ENCODE measurements at regions not wholly inside any gene's neighbourhood (a gene's known extent, or its start where the extent isn't known, plus 50 kb on each side); places are given as distances from the start of the nearest gene placed in this dataset.
A peak's percentile ranks its signal among the peaks of the same experiment; 100 is the strongest.
"Not testable (repeated sequence)": the region's sequence is repeated elsewhere in the genome, so short reads cannot be mapped to it uniquely, and the experiment has no call there.

- no peak for ATAC-seq (ENCODE audit: poor library complexity)
- intact Hi-C loops (cut with DNase I): no loop called here
- no peak for DNase-seq
Measured at GRCh38 chr7:56474271-56474670, 358.1 kb upstream of the NUPR2 start.

GRCh38 chr7:56471811-56472210 is 355.6 kb upstream of the NUPR2 start:
- ATAC-seq (ENCODE audit: poor library complexity): no peak
- DNase-seq: no peak
- intact Hi-C loops (cut with DNase I): no loop called here

- intact Hi-C loops (cut with DNase I); ATAC-seq (ENCODE audit: poor library complexity); DNase-seq: not testable (repeated sequence)
Measured at GRCh38 chr7:56466607-56467525, 350.6 kb upstream of the NUPR2 start.

GRCh38 chr7:56449762-56450161 is 333.5 kb upstream of the NUPR2 start:
- DNase-seq: no peak
- intact Hi-C loops (cut with DNase I): no loop called here
- ATAC-seq (ENCODE audit: poor library complexity): no peak

GRCh38 chr7:56447864-56448693 is 331.9 kb upstream of the NUPR2 start:
- DNase-seq: peak; percentile 47
- intact Hi-C loops (cut with DNase I): no loop called here
- no peak for ATAC-seq (ENCODE audit: poor library complexity)

DNA sequence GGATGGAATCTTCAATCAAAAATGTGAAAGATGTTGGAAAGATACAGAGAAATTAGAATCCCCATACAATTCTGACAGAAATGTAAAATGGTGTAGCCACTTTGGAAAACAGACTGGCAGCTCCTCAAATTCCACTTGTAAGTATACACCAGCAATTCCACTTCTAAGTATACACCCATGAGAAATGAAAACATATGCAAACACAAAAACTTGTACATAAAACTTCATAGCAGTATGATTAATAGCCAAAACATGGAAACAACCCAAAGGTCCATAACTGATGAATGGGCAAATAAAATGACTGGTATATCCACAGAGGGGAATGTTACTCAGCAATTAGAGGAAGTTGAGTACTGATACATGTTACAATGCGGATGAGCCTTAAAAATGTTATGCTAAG is 304.3 kb upstream of the NUPR2 start:
- DNase-seq; ATAC-seq (ENCODE audit: poor library complexity); intact Hi-C loops (cut with DNase I): not testable (repeated sequence)

DNA sequence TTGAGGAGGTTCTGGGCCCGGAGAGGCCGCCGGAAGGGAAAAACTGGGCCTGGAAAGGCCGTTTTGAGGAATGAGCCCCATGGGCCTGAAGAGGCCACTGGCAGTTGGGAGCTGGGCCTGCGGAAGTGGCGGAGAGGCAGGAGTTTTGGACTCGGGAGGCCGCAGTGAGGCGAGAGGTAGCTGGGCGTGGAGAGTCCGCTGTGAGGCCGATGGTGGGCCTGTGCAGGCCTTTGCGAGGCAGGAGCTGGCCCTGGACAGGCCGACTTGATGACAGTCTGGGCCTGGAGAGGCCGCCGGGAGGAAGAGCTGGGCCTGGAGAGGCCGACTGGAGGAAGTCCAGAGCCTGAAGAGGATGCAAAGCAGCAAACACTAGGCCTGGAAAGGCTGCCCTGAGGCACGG is 259.0 kb upstream of the NUPR2 start:
- no peak for DNase-seq
- ATAC-seq (ENCODE audit: poor library complexity): no peak
- intact Hi-C loops (cut with DNase I): no loop called here

GRCh38 chr7:56374666-56375065 is 258.4 kb upstream of the NUPR2 start:
- ATAC-seq (ENCODE audit: poor library complexity); intact Hi-C loops (cut with DNase I): not testable (repeated sequence)

GRCh38 chr7:56373314-56373713 is 257.1 kb upstream of the NUPR2 start:
- DNase-seq: peak; percentile 96
- ATAC-seq (ENCODE audit: poor library complexity); intact Hi-C loops (cut with DNase I): not testable (repeated sequence)

More at GRCh38 chr7:56374666-56375065, 258.4 kb upstream of the NUPR2 start:
- DNase-seq: not testable (repeated sequence)

DNA sequence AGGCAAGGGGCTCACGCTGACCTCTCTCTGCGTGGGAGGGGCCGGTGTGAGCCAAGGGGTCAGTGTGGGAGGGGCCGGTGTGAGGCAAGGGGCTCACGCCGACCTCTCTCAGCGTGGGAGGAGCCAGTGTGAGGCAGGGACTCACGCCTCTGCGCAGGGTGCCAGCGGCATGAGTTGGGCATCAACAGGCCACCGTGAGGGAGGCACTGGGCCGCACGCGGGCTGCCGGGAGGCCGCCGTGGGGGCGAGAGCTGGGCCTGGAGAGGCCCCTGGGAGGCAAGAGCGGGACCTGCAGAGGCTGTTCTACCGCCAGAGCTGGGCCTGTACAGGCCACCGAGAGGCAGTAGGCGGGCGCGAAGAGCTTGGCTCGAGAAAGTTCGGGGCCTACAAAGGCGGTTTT is 255.6 kb upstream of the NUPR2 start:
- intact Hi-C loops (cut with DNase I); DNase-seq; ATAC-seq (ENCODE audit: poor library complexity): not testable (repeated sequence)

- ATAC-seq (ENCODE audit: poor library complexity); DNase-seq; intact Hi-C loops (cut with DNase I): not testable (repeated sequence)
Measured at GRCh38 chr7:56370208-56370872, 254.1 kb upstream of the NUPR2 start.

GRCh38 chr7:56367914-56368313 is 251.7 kb upstream of the NUPR2 start:
- ATAC-seq (ENCODE audit: poor library complexity); DNase-seq; intact Hi-C loops (cut with DNase I): not testable (repeated sequence)

DNA sequence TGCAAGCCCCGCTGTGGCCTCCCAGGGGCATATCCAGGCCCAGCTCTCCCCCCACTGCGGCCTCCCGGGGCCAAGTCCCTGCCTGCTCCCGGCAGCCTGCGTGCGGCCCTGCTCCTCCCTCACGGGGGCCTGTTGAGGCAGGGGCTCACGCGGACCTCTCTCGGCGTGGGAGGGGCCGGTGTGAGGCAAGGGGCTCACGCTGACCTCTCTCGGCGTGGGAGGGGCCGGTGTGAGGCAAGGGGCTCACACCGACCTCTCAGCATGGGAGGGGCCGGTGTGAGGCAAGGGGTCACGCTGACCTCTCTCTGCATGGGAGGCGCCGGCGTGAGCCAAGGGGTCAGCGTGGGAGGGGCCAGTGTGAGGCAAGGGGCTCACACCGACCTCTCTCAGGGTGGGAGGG is 251.2 kb upstream of the NUPR2 start:
- ATAC-seq (ENCODE audit: poor library complexity); intact Hi-C loops (cut with DNase I): not testable (repeated sequence)
- peak; percentile 52 for DNase-seq

DNA sequence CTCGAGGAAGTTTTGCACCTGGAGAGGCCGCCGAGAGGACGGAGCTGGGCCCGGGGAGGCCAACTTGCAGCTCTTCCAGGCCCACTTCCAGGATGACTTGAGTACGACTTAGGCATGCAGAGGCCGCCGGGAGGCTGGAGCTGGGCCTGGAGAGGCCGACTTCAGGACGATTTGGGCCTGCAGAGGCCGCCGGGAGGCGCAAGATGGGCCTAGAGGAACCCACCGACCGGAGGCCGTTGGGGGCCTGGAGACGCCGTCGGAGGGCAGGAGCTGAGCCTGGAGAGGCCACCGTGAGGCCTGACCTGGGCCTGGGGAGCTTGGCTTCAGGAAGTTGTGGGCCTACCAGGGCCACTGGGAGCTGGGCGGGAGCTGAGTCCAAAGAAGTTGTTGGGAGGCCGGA is 250.5 kb upstream of the NUPR2 start:
- ATAC-seq (ENCODE audit: poor library complexity); DNase-seq; intact Hi-C loops (cut with DNase I): not testable (repeated sequence)

- ATAC-seq (ENCODE audit: poor library complexity); DNase-seq; intact Hi-C loops (cut with DNase I): not testable (repeated sequence)
Measured at GRCh38 chr7:56352576-56352975, 236.4 kb upstream of the NUPR2 start.

DNA sequence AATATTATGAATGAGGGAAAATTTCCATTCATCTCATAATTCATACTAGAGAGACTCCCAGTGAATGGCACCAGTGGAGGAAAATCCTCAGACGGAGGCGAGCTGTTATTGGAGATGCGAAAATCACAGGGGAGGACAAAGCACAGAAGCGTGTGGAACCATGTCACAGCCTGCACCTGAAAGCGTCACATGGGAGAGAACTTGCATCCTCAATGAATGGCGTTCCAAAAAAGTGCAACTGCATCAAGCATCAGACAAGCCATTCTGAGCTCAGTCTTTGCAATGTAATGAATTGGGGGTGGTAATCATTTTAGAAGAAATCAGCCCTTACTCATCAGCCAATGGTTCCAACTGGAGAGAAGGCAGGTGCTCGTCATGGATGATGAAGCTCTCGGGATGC is 235.0 kb upstream of the NUPR2 start:
- intact Hi-C loops (cut with DNase I); DNase-seq; ATAC-seq (ENCODE audit: poor library complexity): not testable (repeated sequence)

DNA sequence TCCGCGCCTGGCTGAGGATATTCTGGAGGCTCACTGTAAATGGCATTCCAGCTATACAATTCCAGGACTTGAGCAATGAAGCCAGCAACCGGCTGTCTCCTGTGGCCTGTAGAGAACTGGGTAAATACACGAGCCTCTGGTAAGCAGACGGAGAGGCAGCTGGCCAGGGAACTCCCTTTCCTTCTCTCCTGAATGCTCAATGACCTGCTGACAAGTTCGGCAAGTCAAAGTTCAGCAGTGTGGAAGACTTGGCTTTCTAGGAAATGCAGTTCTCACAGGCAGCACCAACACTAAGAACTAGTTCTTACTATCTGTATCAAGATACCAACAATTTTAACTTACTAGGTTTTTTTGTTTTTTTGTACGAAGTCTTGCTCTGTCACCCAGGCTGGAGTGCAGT is 232.1 kb upstream of the NUPR2 start:
- ATAC-seq (ENCODE audit: poor library complexity); DNase-seq; intact Hi-C loops (cut with DNase I): not testable (repeated sequence)

DNA sequence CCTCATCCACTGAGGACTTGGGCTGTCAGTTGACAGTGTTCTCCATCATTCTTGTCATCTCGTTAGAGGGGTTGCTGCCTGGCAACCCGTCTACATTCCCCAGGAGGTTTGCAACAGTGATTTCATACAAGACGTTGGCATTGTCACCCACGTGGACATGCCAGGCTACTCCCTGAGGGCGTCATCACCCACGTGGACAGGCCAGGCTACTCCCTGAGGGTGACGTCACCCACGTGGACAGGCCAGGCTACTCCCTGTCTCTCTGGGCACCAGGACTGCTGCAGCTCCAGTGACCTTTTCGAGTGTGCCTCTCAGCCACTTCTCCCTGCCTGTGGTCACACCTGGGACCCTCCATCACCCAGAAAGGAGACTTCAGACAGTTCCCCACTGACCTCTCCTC is 212.1 kb upstream of the NUPR2 start:
- intact Hi-C loops (cut with DNase I); DNase-seq; ATAC-seq (ENCODE audit: poor library complexity): not testable (repeated sequence)

GRCh38 chr7:56290548-56290947 is 174.3 kb upstream of the NUPR2 start:
- intact Hi-C loops (cut with DNase I): no loop called here
- ATAC-seq (ENCODE audit: poor library complexity) (no peak), DNase-seq (no peak)

Measured in Right ventricle myocardium superior (tissue), 1 donor.